ENCODE measurements at regions not wholly inside any gene's neighbourhood (a gene's known extent, or its start where the extent isn't known, plus 50 kb on each side); places are given as distances from the start of the nearest gene placed in this dataset.
"Not testable (repeated sequence)": the region's sequence is repeated elsewhere in the genome, so short reads cannot be mapped to it uniquely, and the experiment has no call there.

GRCh38 chr2:194802589-194802988 is 854.4 kb upstream of the SLC39A10 start:
- no peak for DNase-seq (ENCODE audit: low read depth, low spot score)

- DNase-seq (ENCODE audit: low read depth, low spot score): not testable (repeated sequence)
These were observed 870.0 kb upstream of the SLC39A10 start for GRCh38 chr2:194787071-194787470.

GRCh38 chr2:194771394-194771793 is 885.6 kb upstream of the SLC39A10 start:
- DNase-seq (ENCODE audit: low read depth, low spot score): not testable (repeated sequence)

- DNase-seq (ENCODE audit: low read depth, low spot score): no peak
These were observed 888.0 kb upstream of the SLC39A10 start for GRCh38 chr2:194769030-194769429.

- DNase-seq (ENCODE audit: low read depth, low spot score): no peak
These were observed 891.3 kb upstream of the SLC39A10 start for GRCh38 chr2:194765723-194766122.

GRCh38 chr2:194750926-194751325 is 906.1 kb upstream of the SLC39A10 start:
- DNase-seq (ENCODE audit: low read depth, low spot score): no peak

- DNase-seq (ENCODE audit: low read depth, low spot score): no peak
These were observed 911.4 kb upstream of the SLC39A10 start for GRCh38 chr2:194745557-194746146.

GRCh38 chr2:194742706-194743105 is 914.3 kb upstream of the SLC39A10 start:
- no peak for DNase-seq (ENCODE audit: low read depth, low spot score)

- DNase-seq (ENCODE audit: low read depth, low spot score): no peak
These were observed 917.8 kb upstream of the SLC39A10 start for GRCh38 chr2:194739217-194739616.

GRCh38 chr2:194735837-194736542 is 921.0 kb upstream of the SLC39A10 start:
- DNase-seq (ENCODE audit: low read depth, low spot score): no peak

- DNase-seq (ENCODE audit: low read depth, low spot score): no peak
These were observed 926.8 kb upstream of the SLC39A10 start for GRCh38 chr2:194730266-194730665.

GRCh38 chr2:194725169-194725568 is 931.9 kb upstream of the SLC39A10 start:
- DNase-seq (ENCODE audit: low read depth, low spot score): no peak

GRCh38 chr2:194723446-194723845 is 933.6 kb upstream of the SLC39A10 start:
- no peak for DNase-seq (ENCODE audit: low read depth, low spot score)

GRCh38 chr2:194721227-194721626 is 935.8 kb upstream of the SLC39A10 start:
- DNase-seq (ENCODE audit: low read depth, low spot score): no peak

- no peak for DNase-seq (ENCODE audit: low read depth, low spot score)
These were observed 936.6 kb upstream of the SLC39A10 start for GRCh38 chr2:194720462-194720861.

- DNase-seq (ENCODE audit: low read depth, low spot score): no peak
These were observed 938.1 kb upstream of the SLC39A10 start for GRCh38 chr2:194718881-194719280.

- DNase-seq (ENCODE audit: low read depth, low spot score): no peak
These were observed 942.5 kb upstream of the SLC39A10 start for GRCh38 chr2:194714541-194714940.

- no peak for DNase-seq (ENCODE audit: low read depth, low spot score)
These were observed 947.2 kb upstream of the SLC39A10 start for GRCh38 chr2:194709840-194710239.

GRCh38 chr2:194706179-194706578 is 950.8 kb upstream of the SLC39A10 start:
- DNase-seq (ENCODE audit: low read depth, low spot score): no peak

GRCh38 chr2:194705398-194705797 is 951.6 kb upstream of the SLC39A10 start:
- no peak for DNase-seq (ENCODE audit: low read depth, low spot score)

GRCh38 chr2:194700726-194701125 is 956.3 kb upstream of the SLC39A10 start:
- no peak for DNase-seq (ENCODE audit: low read depth, low spot score)

- DNase-seq (ENCODE audit: low read depth, low spot score): no peak
These were observed 956.9 kb upstream of the SLC39A10 start for GRCh38 chr2:194700116-194700515.

- no peak for DNase-seq (ENCODE audit: low read depth, low spot score)
These were observed 959.0 kb upstream of the SLC39A10 start for GRCh38 chr2:194698012-194698411.
